HL-60 (cell line): ENCODE measurements at regions not wholly inside any gene's neighbourhood (a gene's known extent, or its start where the extent isn't known, plus 50 kb on each side); places are given as distances from the start of the nearest gene placed in this dataset.

Experiments
- SPI1 ChIP-seq: IDR thresholded peaks from 2 replicates; pipeline ENCODE4 v1.6.1; 2012; ENCODE audit warnings: low read depth, mild to moderate bottlenecking, borderline replicate concordance
- TF ChIP-seq, protein P1 (sequence below): IDR thresholded peaks from one replicate; pipeline ENCODE4 v1.5.1; 2011; ENCODE audit warnings: low read length, control low read depth, inconsistent platforms; ENCODE audit not compliant: insufficient read depth
- TF ChIP-seq, protein P2 (sequence below): IDR thresholded peaks from 2 replicates; pipeline ENCODE4 v1.6.1; 2012; ENCODE audit warnings: low read depth; ENCODE audit not compliant: insufficient replicate concordance

DNA sequence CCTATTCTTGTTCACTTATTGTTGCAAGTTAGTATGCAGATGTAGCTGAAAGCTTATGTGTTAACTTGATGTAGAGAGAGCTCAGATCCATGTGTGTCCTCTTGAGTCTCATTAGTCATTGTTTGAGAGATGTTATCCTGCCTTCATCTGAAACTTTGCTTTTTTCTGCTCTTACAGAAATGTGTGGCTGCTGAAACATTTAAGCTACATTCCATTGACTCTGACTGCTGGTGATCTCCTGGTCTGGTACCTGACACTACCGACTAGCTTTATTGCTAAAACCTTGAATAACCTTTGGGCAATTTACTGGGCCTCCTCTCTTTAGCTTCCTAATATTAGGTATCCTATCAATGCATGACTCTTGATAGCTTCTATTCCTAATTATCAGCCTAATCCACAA lies 705.6 kb upstream of the FOXG1 start:
- TF ChIP-seq, protein P1, sequence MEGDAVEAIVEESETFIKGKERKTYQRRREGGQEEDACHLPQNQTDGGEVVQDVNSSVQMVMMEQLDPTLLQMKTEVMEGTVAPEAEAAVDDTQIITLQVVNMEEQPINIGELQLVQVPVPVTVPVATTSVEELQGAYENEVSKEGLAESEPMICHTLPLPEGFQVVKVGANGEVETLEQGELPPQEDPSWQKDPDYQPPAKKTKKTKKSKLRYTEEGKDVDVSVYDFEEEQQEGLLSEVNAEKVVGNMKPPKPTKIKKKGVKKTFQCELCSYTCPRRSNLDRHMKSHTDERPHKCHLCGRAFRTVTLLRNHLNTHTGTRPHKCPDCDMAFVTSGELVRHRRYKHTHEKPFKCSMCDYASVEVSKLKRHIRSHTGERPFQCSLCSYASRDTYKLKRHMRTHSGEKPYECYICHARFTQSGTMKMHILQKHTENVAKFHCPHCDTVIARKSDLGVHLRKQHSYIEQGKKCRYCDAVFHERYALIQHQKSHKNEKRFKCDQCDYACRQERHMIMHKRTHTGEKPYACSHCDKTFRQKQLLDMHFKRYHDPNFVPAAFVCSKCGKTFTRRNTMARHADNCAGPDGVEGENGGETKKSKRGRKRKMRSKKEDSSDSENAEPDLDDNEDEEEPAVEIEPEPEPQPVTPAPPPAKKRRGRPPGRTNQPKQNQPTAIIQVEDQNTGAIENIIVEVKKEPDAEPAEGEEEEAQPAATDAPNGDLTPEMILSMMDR, result no peak
- TF ChIP-seq, protein P2, sequence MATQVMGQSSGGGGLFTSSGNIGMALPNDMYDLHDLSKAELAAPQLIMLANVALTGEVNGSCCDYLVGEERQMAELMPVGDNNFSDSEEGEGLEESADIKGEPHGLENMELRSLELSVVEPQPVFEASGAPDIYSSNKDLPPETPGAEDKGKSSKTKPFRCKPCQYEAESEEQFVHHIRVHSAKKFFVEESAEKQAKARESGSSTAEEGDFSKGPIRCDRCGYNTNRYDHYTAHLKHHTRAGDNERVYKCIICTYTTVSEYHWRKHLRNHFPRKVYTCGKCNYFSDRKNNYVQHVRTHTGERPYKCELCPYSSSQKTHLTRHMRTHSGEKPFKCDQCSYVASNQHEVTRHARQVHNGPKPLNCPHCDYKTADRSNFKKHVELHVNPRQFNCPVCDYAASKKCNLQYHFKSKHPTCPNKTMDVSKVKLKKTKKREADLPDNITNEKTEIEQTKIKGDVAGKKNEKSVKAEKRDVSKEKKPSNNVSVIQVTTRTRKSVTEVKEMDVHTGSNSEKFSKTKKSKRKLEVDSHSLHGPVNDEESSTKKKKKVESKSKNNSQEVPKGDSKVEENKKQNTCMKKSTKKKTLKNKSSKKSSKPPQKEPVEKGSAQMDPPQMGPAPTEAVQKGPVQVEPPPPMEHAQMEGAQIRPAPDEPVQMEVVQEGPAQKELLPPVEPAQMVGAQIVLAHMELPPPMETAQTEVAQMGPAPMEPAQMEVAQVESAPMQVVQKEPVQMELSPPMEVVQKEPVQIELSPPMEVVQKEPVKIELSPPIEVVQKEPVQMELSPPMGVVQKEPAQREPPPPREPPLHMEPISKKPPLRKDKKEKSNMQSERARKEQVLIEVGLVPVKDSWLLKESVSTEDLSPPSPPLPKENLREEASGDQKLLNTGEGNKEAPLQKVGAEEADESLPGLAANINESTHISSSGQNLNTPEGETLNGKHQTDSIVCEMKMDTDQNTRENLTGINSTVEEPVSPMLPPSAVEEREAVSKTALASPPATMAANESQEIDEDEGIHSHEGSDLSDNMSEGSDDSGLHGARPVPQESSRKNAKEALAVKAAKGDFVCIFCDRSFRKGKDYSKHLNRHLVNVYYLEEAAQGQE, result no peak
- no peak for TF ChIP-seq SPI1
